ENCODE measurements at regions not wholly inside any gene's neighbourhood (a gene's known extent, or its start where the extent isn't known, plus 50 kb on each side); places are given as distances from the start of the nearest gene placed in this dataset.

GRCh38 chrX:30504309-30504708, 73.3 kb downstream of the TASL start:
- intact Hi-C loops (cut with micrococcal nuclease): loop anchor here (1.0 kb wide), 1 partner anchor 362 kb away; no protein-coding TSS in a partner anchor

GRCh38 chrX:30495468-30495867, 82.1 kb downstream of the TASL start:
- intact Hi-C loops (cut with micrococcal nuclease): no loop called here

- intact Hi-C loops (cut with micrococcal nuclease): no loop called here
Measured at GRCh38 chrX:30493348-30493747, 84.2 kb downstream of the TASL start.

- intact Hi-C loops (cut with micrococcal nuclease): no loop called here
Measured at GRCh38 chrX:30489323-30489722, 88.2 kb downstream of the TASL start.

GRCh38 chrX:30488092-30488491, 89.5 kb downstream of the TASL start:
- intact Hi-C loops (cut with micrococcal nuclease): no loop called here

- intact Hi-C loops (cut with micrococcal nuclease): no loop called here
Measured at GRCh38 chrX:30483996-30484395, 93.6 kb downstream of the TASL start.

GRCh38 chrX:30468471-30468870, 109.1 kb downstream of the TASL start:
- intact Hi-C loops (cut with micrococcal nuclease): no loop called here
